Spleen (tissue), 11 donors: ENCODE measurements at regions not wholly inside any gene's neighbourhood (a gene's known extent, or its start where the extent isn't known, plus 50 kb on each side); places are given as distances from the start of the nearest gene placed in this dataset.
"Not testable (repeated sequence)": the region's sequence is repeated elsewhere in the genome, so short reads cannot be mapped to it uniquely, and the experiment has no call there.

Experiments
- DNase-seq: peaks from one replicate; pipeline ENCODE4 v3.0.0-alpha.2; 2020
- H3K27ac ChIP-seq, 8 donors: fragments of 200-600 bp; sonication (generic) in 7 of 8; 1 replicate in 4 of 8; 2 replicates in 4 of 8; pipeline versions ENCODE4 v1.5.0 to v1.8.0; 2016 to 2021; ENCODE audit warnings: inconsistent platforms in 4 of 8, mild to moderate bottlenecking in 4 of 8, moderate library complexity in 1 of 8
- H3K27me3 ChIP-seq, 7 donors: fragments of 200-600 bp; sonication (generic) in 6 of 7; replicated peaks in 1 of 7; 1 replicate in 4 of 7; 2 replicates in 3 of 7; pipeline versions ENCODE4 v1.5.0 to v1.8.0; 2016 to 2021; ENCODE audit warnings: inconsistent platforms in 3 of 7, mild to moderate bottlenecking in 1 of 7
- H3K36me3 ChIP-seq, 6 donors: fragments of 200-600 bp; sonication (generic) in 5 of 6; 1 replicate in 4 of 6; 2 replicates in 2 of 6; pipeline versions ENCODE4 v1.5.0 to v1.8.0; 2016 to 2021; ENCODE audit warnings: inconsistent platforms in 2 of 6
- H3K4me1 ChIP-seq, 6 donors: fragments of 200-600 bp; sonication (generic) in 5 of 6; 1 replicate in 3 of 6; 2 replicates in 3 of 6; pipeline versions ENCODE4 v1.5.0 to v1.8.0; 2016 to 2021; ENCODE audit warnings: inconsistent platforms in 3 of 6
- H3K4me3 ChIP-seq, 8 donors: fragments of 200-600 bp; sonication (generic) in 7 of 8; 1 replicate in 4 of 8; 2 replicates in 4 of 8; pipeline versions ENCODE4 v1.5.0 to v1.8.0; 2016 to 2021; ENCODE audit warnings: inconsistent platforms in 4 of 8, mild to moderate bottlenecking in 4 of 8, moderate library complexity in 2 of 8
- H3K9me3 ChIP-seq, 8 donors: fragments of 200-600 bp; sonication (generic) in 7 of 8; 1 replicate in 4 of 8; 2 replicates in 4 of 8; pipeline versions ENCODE4 v1.5.0 to v1.8.0; 2016 to 2021; ENCODE audit warnings: inconsistent platforms in 4 of 8
- CTCF ChIP-seq, 11 experiments: fragments of 200-600 bp in 7 of 11; fragments of 450-650 bp in 4 of 11; sonication (generic) in 4 of 11; IDR thresholded peaks in 8 of 11; conservative IDR thresholded peaks in 3 of 11; 1 replicate in 7 of 11; 2 replicates in 4 of 11; pipeline versions ENCODE4 v1.4.0 to v1.8.0; 2016 to 2021; ENCODE audit warnings: antibody characterized with exemption in 11 of 11, inconsistent platforms in 4 of 11, mild to moderate bottlenecking in 1 of 11
- POLR2A ChIP-seq, 3 donors: fragments of 450-650 bp; IDR thresholded peaks; one replicate each; pipeline ENCODE4 v1.5.1; 2017; ENCODE audit warnings: antibody characterized with exemption in 3 of 3, mild to moderate bottlenecking in 1 of 3
- POLR2AphosphoS5 ChIP-seq, 3 donors: sonication (generic); formaldehyde crosslinking; IDR thresholded peaks; one replicate each; pipeline ENCODE4 v1.5.1; 2017; ENCODE audit warnings: antibody characterized with exemption in 3 of 3
- WGBS, 5 donors: extraction: QIAGEN DNeasy Blood & Tissue Kit in 3 of 5; methylation state at CpG; one replicate each; pipeline versions ENCODE4 v1.1.5 to v1.1.7; 2013 to 2018; 5-methylcytosine and 5-hydroxymethylcytosine counted together
- intact Hi-C: fragments of 100-400 bp; cut with DNase I; formaldehyde crosslinking; loops from one replicate; pipeline ENCODE4 v1.15.0; 2023; ENCODE audit warnings: low total_unique reads
- donor health status: healthy with polysubstance abuse.
- donor health status: DM: no; HTN: no; CAD: no; lungs with moderate emphysema.
- donor health status: DM: no; HTN: no; CAD: no.
- donor health status: Bipolar disorder and iron deficiency.
- donor health status: healthy.
- donor health status: DM: no; HTN: no; CAD: no.
- donor health status: DM: yes; HTN: yes; CAD: no.

GRCh38 chr6:121555201-121555600 is 119.8 kb downstream of the GJA1 start:
- H3K27ac ChIP-seq = no peak overlapping the region
- intact Hi-C loops = no loop called here
- no peak overlapping the region for H3K4me3 ChIP-seq
- DNase-seq = no peak
- H3K4me1 ChIP-seq = no peaks in the 10 kb centered on the region
- TF ChIP-seq POLR2A (IDR thresholded peaks at IDR 0.05) (no peak), CTCF (IDR thresholded peaks at IDR 0.05 in 8 of 11, conservative IDR thresholded peaks at IDR 0.05 in 3 of 11) (no peak), POLR2AphosphoS5 (IDR thresholded peaks at IDR 0.05) (no peak)
- H3K36me3 ChIP-seq = no peaks in the 10 kb centered on the region
- no peaks in the 10 kb centered on the region for H3K9me3 ChIP-seq
- WGBS, 5 donors = 81 to 98% (median 90%) methylated on average over 4 of the region's 4 CpGs
- H3K27me3 ChIP-seq = no peaks in the 10 kb centered on the region

- H3K36me3 ChIP-seq, intact Hi-C loops, H3K27ac ChIP-seq, H3K27me3 ChIP-seq, H3K4me3 ChIP-seq, H3K4me1 ChIP-seq, H3K9me3 ChIP-seq, DNase-seq: not testable (repeated sequence)
- WGBS, 5 donors = 75 to 96% (median 92%) methylated on average over 3 of the region's 3 CpGs
These were observed 120.7 kb downstream of the GJA1 start for GRCh38 chr6:121556149-121556548.

- no peak for DNase-seq
- 87 to 98% (median 93%) methylated on average over 2 of the region's 2 CpGs for WGBS, 5 donors
- Histone ChIP-seq H3K36me3 (no peaks in the 10 kb centered on the region), H3K9me3 (peaks cover 0 to 4% (median 0%) of the 10 kb centered on the region in 8 donors), H3K4me1 (no peaks in the 10 kb centered on the region), H3K4me3 (no peak overlapping the region), H3K27ac (no peak overlapping the region), H3K27me3 (no peaks in the 10 kb centered on the region)
- intact Hi-C loops = no loop called here
- no peak for TF ChIP-seq POLR2AphosphoS5 (IDR thresholded peaks at IDR 0.05)
- no peak for TF ChIP-seq POLR2A (IDR thresholded peaks at IDR 0.05)
- TF ChIP-seq CTCF (IDR thresholded peaks at IDR 0.05 in 8 of 11, conservative IDR thresholded peaks at IDR 0.05 in 3 of 11) = no peak
These were observed 121.9 kb downstream of the GJA1 start for GRCh38 chr6:121557146-121557940.

GRCh38 chr6:121559611-121560269 is 124.3 kb downstream of the GJA1 start:
- Histone ChIP-seq H3K9me3 (peaks cover 0 to 27% (median 15%) of the 10 kb centered on the region in 8 donors), H3K4me3 (no peak overlapping the region), H3K36me3 (no peaks in the 10 kb centered on the region), H3K4me1 (no peaks in the 10 kb centered on the region), H3K27ac (no peak overlapping the region), H3K27me3 (no peaks in the 10 kb centered on the region)
- intact Hi-C loops = no loop called here
- no peak for DNase-seq
- TF ChIP-seq POLR2AphosphoS5 (IDR thresholded peaks at IDR 0.05) (no peak), POLR2A (IDR thresholded peaks at IDR 0.05) (no peak), CTCF (IDR thresholded peaks at IDR 0.05 in 8 of 11, conservative IDR thresholded peaks at IDR 0.05 in 3 of 11) (no peak)
- 81 to 97% (median 85%) methylated on average over 3 of the region's 3 CpGs for WGBS, 5 donors
